HUDEP-2 (cell line): ENCODE measurements at regions not wholly inside any gene's neighbourhood (a gene's known extent, or its start where the extent isn't known, plus 50 kb on each side); places are given as distances from the start of the nearest gene placed in this dataset.

Experiments
- DNase-seq, 76 experiments: peaks; one replicate each; lab custom pipeline; 2025; ENCODE audit not compliant: unreplicated experiment in 76 of 76; lab: John Stamatoyannopoulos, UW

DNA sequence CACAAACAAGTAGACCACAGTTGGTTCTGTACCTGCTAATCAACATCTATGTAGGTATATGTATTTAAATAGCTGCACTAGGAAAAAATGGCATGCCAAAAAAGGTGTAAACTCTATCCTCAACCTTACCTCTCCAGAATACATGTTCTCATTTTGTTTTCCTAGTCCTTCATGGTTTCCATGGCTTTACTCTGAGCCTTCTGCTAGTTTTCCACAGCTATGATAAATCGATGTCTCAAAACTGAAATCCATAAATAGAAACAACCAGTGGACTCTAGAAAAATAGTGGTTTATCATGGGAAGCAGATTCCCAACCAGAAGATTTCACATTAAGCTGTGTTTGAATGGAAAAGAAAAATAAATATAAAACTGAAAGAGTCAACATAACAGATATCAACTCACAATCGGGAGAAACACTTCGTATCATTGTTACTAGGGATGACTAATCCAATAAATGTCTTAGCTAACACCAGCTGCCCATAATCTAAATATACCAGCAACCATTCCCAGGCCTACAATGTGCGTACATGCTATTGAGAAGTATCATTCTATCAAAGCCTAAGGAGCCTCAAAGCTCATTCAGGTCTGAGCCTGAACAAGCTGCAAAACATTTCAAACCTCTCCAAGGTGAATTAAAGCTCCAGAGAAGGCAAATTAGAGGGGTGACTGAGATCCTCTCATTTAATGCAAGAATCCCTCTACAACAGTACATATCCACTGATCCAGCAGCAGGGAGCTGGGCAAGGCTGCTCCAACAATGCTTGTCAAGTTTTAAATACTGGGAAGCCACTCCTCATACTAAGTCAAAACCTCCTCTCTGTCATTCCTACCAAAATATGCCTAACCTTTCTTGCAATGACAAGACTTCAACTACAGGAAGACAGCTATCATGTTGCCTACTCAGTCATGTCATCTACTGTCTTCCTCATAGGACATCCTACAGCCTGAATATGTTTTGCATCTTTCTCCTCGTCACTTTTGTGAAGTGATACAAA is 90.2 kb downstream of the KCTD12 start:
- no peak for DNase-seq

DNA sequence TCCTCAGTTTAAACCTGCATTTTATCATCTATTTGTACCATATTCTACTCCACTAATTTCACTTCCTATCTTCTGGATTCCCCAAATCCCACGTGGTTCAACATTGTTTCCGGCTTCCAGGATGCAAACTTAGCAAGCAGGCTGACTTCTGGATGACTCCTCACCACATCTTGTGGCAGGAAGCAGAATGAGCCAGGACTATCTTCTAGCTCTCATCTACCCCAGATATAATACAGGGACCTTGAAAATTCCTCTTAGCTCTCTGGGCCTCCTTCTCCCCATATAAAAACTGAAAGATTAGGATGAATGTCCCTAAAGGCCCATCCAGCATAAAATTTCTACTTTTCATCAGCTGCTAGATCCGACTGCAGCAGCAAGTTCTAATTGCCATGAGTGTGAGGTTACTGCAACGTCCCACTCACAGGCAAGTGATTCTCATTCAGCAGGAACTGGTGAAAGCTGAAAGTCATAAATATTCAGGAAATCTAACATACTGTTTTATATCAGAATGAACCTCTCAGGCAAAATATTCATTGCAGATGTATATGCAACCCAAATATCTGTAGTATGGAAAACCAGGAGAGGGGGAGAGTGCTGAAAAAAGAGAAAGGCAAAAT is 93.4 kb downstream of the KCTD12 start:
- DNase-seq = no peak

DNA sequence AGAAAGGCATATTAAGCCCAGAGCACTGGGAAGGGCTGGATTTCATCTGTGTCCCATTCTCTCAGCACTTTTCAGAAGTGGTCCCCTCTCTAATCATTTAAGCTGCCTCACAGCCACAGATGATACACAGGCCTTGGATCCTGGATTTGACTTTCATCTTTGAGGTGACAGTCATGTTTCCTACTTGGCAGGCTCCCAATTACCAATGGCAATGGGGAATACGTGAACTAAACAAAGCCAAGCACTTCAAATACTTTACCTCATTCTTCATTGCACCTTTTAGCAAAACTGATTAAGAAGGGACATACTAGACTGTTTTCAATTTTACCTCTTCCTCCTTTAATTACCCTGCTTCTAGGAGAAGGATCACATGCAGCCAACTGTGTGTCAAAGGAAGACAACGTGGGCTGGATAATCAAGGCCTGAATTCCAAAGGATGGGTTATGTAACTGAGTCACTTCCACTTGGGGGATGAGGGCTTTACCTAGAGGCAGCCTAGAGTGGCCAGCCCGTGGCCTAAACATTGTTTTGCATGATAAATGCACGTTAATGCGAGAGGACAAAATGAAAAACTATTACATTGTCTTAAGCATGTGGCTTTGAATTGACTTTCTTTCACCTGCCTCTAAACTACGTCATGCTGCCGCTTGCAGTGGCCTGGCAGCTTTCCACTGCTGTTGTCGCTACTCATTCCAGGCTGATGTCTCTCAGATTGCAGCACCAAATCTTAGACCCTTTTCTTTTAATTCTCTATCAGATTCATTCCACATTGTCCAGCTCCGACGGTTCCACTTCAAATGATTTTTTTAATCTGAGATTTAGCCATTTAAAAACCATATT is 95.0 kb downstream of the KCTD12 start:
- no peak for DNase-seq

DNA sequence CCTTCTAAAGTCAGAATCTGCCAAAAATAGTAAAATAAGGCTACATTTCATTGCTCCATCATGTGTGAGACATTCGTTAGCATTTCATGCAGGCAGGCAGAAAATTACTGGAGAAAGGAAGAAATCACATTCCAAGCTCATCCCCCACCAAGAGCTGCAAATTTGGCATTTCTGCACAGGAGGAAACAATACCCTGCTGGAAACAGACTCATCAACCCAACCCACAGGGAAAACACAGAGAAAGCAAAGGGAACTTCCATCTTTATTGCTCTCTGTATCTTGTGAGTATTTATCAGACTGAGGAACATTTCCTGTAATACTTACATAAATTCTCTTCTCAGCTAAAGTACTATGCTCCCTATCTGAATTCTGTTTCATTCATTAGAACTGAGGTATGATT is 95.7 kb downstream of the KCTD12 start:
- DNase-seq = no peak

DNA sequence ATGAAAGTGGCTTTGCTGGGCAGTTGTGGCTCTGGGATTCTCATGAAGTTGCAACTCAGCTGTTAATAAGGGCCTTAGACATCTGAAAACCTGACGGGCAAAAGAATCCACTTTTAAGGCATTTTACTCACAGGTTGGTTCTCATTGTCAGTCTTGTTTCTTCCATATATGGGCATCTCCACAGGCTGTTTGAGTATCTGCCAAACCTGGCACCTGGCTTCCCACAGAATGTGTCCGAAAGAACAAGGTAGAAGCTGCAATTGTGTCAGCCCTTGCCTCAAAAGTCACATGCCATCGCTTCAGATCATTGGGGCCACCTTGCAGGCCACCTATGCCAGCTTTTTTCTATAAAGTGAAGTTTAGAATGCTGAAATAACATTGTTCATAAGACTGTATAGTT is 102.4 kb downstream of the KCTD12 start:
- DNase-seq = no peak

DNA sequence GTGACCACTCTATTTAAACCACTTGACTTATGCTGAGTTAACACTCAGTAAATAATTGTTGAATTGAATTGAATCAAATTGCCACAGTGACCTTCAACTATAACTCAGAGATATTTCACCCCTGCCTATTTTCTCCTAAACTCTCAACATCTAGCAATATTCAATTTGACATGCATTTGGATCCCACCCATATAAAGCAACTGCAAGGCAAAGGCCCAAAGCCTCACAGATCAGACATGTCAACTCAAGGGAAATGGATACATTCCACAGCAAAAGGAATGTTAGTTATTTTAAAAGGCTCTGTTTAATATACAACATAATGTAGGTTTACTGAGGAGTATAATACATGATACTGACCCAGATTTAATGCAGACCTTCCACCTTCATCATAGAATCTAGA is 107.4 kb downstream of the KCTD12 start:
- no peak for DNase-seq

DNA sequence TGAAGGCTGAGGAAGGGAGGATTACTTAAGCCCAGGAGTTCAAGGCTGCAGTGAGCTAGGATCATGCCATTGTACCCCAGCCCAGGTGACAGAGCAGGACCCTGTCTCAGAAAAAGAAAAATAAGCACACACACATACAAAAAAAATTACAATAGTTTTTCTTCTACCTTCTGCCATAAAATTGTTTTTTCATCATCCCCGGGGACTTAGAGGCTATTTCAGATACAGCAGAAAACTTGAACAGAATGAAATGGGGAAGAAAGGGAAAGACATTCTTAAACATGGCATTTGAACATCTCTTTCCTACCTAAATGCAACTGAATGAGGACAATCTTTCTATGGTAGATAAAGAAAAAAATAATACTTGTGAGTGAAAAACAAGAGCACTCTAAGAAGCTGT is 109.1 kb downstream of the KCTD12 start:
- no peak for DNase-seq

DNA sequence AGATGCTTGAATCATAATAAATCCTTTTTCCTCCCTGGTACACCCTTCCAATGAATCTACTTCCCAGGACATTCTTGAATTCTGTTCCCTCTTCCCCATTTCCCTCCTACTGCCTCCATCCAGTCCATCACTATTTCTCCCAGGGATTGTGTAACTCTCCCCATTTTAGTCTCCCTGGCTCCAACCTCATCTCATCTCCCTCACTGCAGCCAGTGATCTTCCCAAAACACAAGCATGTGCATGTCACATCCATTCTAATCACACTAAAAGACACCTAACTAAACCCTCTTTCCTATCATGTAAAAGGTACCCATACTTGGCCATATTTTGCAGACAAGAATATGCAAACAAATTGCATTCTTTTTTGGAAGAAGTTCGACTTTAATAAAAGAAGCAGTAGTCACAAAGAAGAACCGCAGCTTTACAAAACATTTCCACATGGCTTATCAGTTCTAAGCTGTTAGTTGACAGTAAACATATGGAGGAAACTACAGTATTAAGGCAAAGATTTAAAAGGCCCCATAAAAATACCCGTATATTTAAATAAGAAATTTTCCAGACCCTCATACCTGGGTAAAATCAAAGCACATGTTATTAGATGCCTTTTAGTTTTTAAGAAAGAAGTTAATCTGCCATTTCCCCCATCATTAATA is 111.0 kb downstream of the KCTD12 start:
- DNase-seq = no peak

DNA sequence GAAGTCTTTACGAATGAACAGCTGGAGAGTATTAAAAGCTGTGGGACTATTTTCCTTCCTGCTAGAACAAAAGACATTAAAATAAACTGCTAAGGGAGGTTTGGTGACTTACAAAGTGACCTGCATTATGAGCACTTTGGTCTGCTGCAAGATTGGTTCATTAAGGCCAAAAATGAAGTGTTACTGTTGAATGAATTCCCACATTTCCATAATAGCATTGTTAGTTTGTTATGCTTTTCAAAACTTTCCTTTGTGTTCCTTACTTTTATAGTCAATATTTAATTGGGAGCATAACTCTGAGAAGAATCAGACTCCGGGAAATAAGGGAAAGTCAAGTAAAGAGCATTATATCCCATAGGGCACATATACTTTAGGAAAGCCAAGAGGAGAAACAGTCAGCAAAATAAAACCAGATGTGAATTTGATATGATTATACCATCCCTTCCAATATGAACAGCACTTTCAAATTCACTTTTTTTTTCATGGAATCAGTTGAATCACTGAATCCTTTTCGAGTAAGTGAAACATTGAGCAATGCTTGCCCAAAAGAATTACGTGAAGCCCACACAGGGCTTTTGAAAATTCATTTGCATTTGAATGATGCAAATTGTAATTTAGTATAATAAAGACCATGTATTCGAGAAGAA is 112.6 kb downstream of the KCTD12 start:
- DNase-seq = no peak

DNA sequence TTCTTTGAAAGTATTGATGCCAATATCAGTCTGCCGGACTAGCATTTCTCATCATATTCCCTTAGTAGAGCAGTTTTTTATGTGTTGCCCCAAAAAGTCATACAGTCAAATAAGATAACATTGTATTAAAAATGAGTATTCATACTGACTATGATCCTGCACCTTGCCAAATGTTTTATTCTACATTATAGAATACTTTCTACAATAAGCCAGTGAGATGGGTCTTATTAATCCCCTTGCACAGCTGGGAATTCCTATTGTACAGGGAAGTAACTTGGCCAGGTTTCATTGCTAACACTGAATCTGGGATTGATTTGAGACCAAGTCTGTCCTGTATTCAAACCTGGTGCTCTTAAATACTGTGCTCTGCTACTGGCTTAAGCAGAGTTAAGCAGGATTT is 114.0 kb downstream of the KCTD12 start:
- DNase-seq = no peak

DNA sequence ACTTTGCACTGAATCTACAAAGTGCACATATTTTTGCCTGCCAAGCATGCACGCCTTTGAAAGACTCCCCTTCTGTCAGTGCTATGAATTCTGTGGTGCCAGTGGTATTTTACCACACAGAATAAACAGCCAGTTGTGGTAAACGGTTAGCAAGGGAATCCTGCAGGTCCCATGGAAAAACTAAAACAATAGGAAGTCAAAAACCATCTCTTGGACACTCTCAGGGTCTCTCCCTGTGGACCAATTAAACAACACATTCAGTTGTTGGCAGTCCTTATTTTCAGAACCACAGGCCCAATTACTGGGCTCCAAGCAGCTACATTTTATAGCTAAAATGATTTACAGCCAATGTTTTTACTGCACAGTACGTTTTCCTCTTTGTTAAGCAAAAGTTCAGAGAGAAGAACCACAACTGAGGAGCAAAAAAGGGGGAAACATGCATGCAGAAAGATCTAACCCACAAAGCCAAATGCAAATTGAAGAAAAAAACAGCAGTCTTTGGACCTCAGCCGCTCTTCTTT is 116.9 kb downstream of the KCTD12 start:
- no peak for DNase-seq

DNA sequence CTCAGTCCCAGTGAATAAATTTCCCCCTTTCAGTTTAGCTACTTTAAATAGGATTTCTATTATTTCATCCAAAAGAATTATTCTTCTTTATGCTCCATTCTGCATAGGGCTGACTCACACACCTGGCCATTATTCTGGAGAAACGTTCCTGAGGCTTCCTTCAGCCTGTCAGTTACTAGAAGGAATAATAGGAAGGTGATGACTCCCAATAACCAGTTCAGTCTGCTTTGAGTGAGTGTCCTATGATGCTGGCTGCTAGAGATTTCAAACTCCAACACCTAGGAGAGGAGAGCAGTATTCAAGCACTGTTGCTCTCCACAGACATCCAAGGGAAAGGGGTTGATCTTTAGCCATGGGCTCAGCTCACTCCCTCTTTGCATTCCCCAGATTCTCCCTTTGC is 117.8 kb downstream of the KCTD12 start:
- no peak for DNase-seq

DNA sequence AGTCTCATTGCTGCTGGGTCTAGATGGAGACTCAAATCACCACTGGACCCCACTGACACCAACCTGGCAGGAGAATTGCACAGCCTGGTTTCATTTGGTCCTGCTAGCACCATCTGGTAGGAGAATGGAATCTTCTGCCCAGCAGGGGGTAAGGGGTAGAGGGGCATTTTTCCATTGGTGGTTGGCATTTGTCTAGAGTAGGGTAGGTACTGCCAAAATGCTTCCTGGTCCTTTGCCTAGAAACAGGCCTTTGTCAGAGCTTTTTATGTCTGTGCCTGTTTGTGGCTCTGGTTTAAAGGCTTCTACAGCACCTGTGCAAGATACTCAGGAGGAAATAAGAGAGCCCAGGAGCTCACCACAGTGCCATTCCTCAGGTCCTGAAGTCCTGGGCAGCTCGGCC is 121.3 kb downstream of the KCTD12 start:
- no peak for DNase-seq

DNA sequence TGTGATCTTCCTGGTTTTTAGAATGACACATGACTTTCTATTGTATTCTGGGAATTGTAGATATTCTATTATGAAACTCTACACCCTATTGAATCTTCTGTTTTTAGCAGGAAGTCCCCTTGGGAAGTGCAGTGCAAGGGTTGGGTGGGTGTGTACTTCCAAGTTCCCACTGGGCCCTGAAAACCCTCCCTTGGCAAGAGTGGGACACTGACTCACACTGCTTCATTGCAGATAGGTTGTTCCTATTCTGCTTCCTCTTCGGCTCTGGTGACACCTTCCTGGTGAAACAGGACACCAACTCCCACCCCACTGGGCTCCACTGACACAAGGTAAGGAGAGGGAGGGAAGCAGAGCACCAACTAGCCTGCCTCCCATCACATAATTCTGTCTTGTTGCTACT is 121.8 kb downstream of the KCTD12 start:
- DNase-seq = no peak

DNA sequence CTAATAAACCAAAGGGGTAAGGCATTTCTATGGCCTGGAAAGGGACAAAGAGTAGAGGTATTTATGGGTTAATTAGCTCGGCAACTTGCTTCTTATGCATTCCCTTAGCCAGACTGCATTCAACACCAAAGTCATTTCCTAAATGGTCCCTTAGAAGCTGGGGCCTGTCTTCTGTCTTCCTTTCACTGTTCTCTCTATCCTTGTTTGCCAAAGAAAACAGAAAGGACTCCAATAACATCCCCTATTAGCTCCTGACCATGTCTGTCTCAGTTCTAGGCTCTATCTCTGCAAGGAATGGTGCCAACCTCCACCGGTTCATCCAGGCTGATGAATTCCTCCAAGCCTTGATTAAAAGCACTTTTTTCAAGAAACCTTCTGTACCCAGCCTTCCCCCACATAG is 123.5 kb downstream of the KCTD12 start:
- no peak for DNase-seq

DNA sequence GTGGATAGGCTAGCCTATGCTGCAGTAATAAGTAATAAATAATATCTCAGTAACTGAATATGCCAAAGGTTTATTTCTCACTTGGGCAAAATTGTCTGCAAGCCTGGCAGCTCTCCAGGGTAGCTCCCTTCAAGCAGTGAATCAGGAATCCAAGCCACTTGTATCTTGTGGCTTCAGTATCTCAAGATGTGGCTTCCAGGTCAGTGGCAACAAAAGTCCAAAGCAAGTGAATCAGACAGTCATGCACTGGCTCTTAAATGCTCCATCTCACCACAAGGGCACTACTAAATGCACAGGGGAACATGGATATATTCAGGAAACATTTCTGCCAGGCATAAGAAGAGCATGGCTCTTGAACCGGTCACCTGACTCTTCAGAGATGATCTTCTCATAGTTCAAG is 126.3 kb downstream of the KCTD12 start:
- DNase-seq = no peak

DNA sequence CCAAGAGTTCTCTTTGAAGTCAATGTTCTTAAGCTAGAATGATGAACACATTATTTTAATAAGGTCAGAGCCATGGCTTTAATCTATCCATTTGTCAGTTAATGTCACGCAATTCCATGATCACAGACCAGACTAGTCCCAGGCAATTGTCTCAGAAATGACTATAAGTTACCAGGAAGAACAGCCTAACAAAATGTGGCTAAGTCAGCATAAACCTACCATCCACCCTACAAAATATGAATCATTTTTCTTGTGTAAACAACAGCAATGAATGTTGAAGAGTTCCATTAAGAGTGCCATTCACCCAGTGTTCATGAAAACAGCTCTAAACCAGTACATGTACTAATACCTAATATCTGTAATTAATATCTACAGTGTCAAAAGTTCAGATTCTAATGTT is 127.5 kb downstream of the KCTD12 start:
- DNase-seq = no peak

DNA sequence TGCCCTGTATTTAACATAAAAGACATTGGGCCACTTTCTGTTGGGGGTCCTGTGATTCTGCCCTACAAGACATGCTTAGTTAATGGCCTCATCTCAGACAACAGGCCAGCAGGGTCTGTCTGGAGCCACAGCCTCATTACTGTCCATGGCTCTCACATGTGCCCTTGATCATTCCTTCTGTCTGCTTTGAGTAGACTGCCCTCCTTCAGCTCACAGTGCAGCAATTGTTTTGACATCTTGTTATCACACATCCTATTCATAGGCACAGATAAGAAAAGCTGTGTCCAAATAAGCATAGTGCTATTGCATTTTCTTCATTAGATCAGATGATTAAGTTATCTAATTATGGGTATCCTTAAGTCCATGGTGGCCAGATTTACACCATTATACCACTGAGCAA is 127.9 kb downstream of the KCTD12 start:
- no peak for DNase-seq

DNA sequence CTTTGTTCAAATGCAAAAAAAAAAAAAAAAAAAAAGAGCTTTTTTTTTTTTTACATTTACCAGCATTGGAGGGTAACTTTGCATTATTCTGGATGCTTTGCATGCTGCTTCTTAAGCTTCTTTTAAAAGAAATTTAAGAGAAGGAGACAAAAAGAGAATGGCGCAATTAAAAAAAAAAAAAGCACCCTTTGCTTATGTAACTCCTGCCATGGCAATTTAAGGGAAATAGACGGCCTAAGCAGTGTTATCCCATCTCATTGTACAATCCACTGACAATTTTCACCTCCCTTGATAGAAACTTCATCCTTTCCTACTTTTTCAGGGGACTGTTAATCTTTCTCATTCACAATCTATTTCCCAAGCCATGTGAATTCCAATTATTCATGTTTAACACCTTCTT is 129.8 kb downstream of the KCTD12 start:
- no peak for DNase-seq

DNA sequence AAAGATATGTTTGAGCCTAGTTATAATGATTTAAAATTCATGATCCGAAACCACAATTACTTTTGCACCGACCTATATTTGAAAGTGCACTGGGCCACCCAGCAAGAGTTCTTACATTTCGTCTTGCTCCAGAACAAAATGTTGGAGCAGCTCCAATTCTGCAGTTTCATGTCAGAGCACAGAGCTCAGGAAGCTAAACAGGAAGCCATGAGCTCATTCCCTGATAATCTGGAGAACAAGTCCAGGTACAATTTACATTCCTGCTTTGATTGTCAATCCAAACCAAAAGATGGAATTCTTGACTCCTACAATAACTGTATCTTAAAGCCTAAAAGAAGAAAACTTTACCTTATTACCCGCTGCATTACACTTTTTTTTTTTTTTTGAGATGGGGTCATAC is 131.8 kb downstream of the KCTD12 start:
- no peak for DNase-seq
